Transverse colon (tissue), 4 donors: ENCODE measurements at regions not wholly inside any gene's neighbourhood (a gene's known extent, or its start where the extent isn't known, plus 50 kb on each side); places are given as distances from the start of the nearest gene placed in this dataset.

ENCODE experiments used
- DNase-seq: peaks from one replicate; pipeline ENCODE4 v3.0.0-alpha.2; 2019
- H3K27ac ChIP-seq, 4 donors: fragments of 200-600 bp; sonication (generic); 2 replicates each; pipeline ENCODE4 v1.5.1; 2016 to 2018; ENCODE audit warnings: inconsistent platforms in 4 of 4
- H3K27me3 ChIP-seq: fragments of 200-600 bp; sonication (generic); 2 replicates; pipeline ENCODE4 v1.5.1; 2017; ENCODE audit warnings: inconsistent platforms
- H3K36me3 ChIP-seq, 4 donors: fragments of 200-600 bp; sonication (generic); 2 replicates each; pipeline ENCODE4 v1.5.1; 2017 to 2019; ENCODE audit warnings: inconsistent platforms in 4 of 4
- H3K4me1 ChIP-seq, 4 donors: fragments of 200-600 bp; sonication (generic); 2 replicates each; pipeline ENCODE4 v1.5.1; 2017 to 2020; ENCODE audit warnings: inconsistent platforms in 4 of 4
- H3K4me3 ChIP-seq, 4 donors: fragments of 200-600 bp; sonication (generic); 1 replicate in 1 of 4; 2 replicates in 3 of 4; pipeline versions ENCODE4 v1.5.1 to v1.6.1; 2017 to 2019; ENCODE audit warnings: inconsistent platforms in 4 of 4
- H3K9me3 ChIP-seq, 2 donors: fragments of 200-600 bp; sonication (generic); 2 replicates each; pipeline ENCODE4 v1.5.1; 2017 to 2019; ENCODE audit warnings: inconsistent platforms in 2 of 2
- CTCF ChIP-seq, 5 experiments: fragments of 200-600 bp in 3 of 5; fragments of 450-650 bp in 2 of 5; sonication (generic) in 3 of 5; IDR thresholded peaks; 1 replicate in 2 of 5; 2 replicates in 3 of 5; pipeline ENCODE4 v1.5.1; 2016 to 2017; ENCODE audit warnings: antibody characterized with exemption in 5 of 5, inconsistent platforms in 3 of 5, mild to moderate bottlenecking in 2 of 5, moderate library complexity in 1 of 5
- EP300 ChIP-seq: sonication (generic); formaldehyde crosslinking; IDR thresholded peaks from one replicate; pipeline ENCODE4 v1.6.1; 2017; ENCODE audit warnings: antibody characterized with exemption, low read depth
- POLR2A ChIP-seq: fragments of 450-650 bp; IDR thresholded peaks from one replicate; pipeline ENCODE4 v1.6.1; 2016; ENCODE audit warnings: antibody characterized with exemption, mild to moderate bottlenecking, moderate library complexity
- POLR2AphosphoS5 ChIP-seq, 3 donors: sonication (generic); formaldehyde crosslinking; IDR thresholded peaks; one replicate each; pipeline ENCODE4 v1.6.1; 2016; ENCODE audit warnings: antibody characterized with exemption in 3 of 3
- WGBS, 2 donors: methylation state at CpG; one replicate each; pipeline ENCODE4 v1.1.5; 2018; ENCODE audit warnings: low coverage in 1 of 2; 5-methylcytosine and 5-hydroxymethylcytosine counted together
- in situ Hi-C, 4 donors: fragments of 200-750 bp; cut with MboI; loops; one replicate each; pipeline versions ENCODE4 v1.15.0 to v1.15.1; 2017; ENCODE audit warnings: low sequenced_read_pairs in 3 of 4, low pct_ligation_motif_present in 1 of 4, low pct_unique_long_range_greater_than_20kb in 1 of 4
- intact Hi-C: fragments of 100-400 bp; cut with DNase I; formaldehyde crosslinking; loops from one replicate; pipeline ENCODE4 v1.15.1; 2023; ENCODE audit warnings: low total_unique reads

DNA sequence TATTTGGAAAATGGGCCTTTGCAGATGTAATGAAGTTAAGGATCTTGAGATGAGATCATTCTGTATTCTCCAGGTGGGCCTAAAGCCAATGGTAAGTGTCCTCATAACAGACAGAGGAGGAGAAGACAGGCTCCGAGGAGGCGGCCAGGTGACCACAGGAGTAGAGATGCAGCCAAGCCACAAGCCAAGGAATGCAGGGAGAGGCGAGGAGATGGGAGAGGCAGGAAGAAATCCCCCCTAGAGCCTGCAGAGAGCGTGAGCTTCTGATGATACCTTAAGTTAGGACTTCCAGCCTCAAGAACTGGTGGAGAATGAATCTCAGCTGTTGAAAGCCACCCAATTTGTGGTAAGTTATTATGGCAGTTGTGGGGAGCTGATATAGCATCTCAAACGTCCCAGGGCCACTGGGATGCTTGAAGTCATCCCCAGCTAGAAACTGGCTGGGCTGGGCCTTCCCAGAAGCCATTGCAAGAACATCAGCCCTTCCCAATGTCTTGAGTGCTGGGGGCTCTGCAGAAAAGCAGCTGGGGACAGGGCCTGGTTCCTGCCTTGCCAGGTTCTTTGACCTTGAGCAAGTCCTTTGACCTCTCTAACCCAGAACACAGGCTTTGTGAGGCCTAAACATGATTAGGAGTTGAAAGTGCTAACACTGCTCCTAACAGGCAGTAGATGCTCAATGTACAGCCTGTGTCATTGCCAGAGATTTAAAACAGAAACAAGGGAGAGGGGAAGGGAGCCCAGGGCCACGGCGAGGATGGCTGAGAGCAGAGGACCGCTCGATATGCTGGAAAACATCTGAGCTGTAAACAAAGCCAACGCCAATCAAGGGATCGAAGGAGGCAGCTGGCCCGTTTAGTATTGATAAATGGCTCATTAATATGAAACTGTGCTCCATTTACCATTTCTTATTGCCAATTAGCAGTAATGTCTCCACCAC lies 632.3 kb downstream of the TBC1D22A start:
- no peak overlapping the region for H3K27ac ChIP-seq
- H3K4me3 ChIP-seq: no peak overlapping the region
- H3K4me1 ChIP-seq: no peaks in the 10 kb centered on the region
- DNase-seq: no peak
- WGBS, 2 donors: 65 to 73% methylated on average over 2 to 12 of the region's 12 CpGs
- no peaks in the 10 kb centered on the region for H3K9me3 ChIP-seq
- TF ChIP-seq POLR2A (no peak), CTCF (IDR thresholded peaks at IDR 0.05) (no peak)
- H3K36me3 ChIP-seq: no peaks in the 10 kb centered on the region
- intact Hi-C loops (no loop called here), in situ Hi-C loops (no loop called here)
- no peaks in the 10 kb centered on the region for H3K27me3 ChIP-seq

- no peaks in the 10 kb centered on the region for H3K9me3 ChIP-seq
- H3K4me1 ChIP-seq: no peaks in the 10 kb centered on the region
- in situ Hi-C loops: no loop called here
- DNase-seq: no peak
- no peak overlapping the region for H3K4me3 ChIP-seq
- H3K27me3 ChIP-seq: no peaks in the 10 kb centered on the region
- H3K27ac ChIP-seq: no peak overlapping the region
- H3K36me3 ChIP-seq: no peaks in the 10 kb centered on the region
- intact Hi-C loops: no loop called here
- 83% methylated on average over 9 of the region's 9 CpGs; no CpG with 5 or more reads in 1 of the 2 donors for WGBS, 2 donors
- TF ChIP-seq EP300 (no peak), POLR2A (no peak), CTCF (IDR thresholded peaks at IDR 0.05) (no peak), POLR2AphosphoS5 (IDR thresholded peaks at IDR 0.05) (no peak)
Observed at GRCh38 chr22:47393191-47393590, 630.7 kb downstream of the TBC1D22A start.

- H3K36me3 ChIP-seq: no peaks in the 10 kb centered on the region
- no peak overlapping the region for H3K27ac ChIP-seq
- no peaks in the 10 kb centered on the region for H3K27me3 ChIP-seq
- no peak for TF ChIP-seq EP300
- no peak for TF ChIP-seq POLR2AphosphoS5 (IDR thresholded peaks at IDR 0.05)
- TF ChIP-seq POLR2A: no peak
- no peak for TF ChIP-seq CTCF (IDR thresholded peaks at IDR 0.05)
- no peaks in the 10 kb centered on the region for H3K4me1 ChIP-seq
- H3K4me3 ChIP-seq: no peak overlapping the region
- 84% methylated on average over 7 of the region's 8 CpGs; no CpG with 5 or more reads in 1 of the 2 donors for WGBS, 2 donors
- no peak for DNase-seq
- intact Hi-C loops: no loop called here
- in situ Hi-C loops: no loop called here
- no peaks in the 10 kb centered on the region for H3K9me3 ChIP-seq
Observed at GRCh38 chr22:47392729-47393128, 630.3 kb downstream of the TBC1D22A start.

GRCh38 chr22:47392054-47392347 lies 629.6 kb downstream of the TBC1D22A start:
- TF ChIP-seq POLR2A (no peak), EP300 (no peak), POLR2AphosphoS5 (IDR thresholded peaks at IDR 0.05) (no peak), CTCF (IDR thresholded peaks at IDR 0.05) (no peak)
- DNase-seq: no peak
- no peaks in the 10 kb centered on the region for H3K9me3 ChIP-seq
- no peak overlapping the region for H3K27ac ChIP-seq
- in situ Hi-C loops: no loop called here
- intact Hi-C loops: no loop called here
- WGBS, 2 donors: 82 to 84% methylated on average over 10 to 11 of the region's 11 CpGs
- H3K27me3 ChIP-seq: no peaks in the 10 kb centered on the region
- H3K4me1 ChIP-seq: no peaks in the 10 kb centered on the region
- no peaks in the 10 kb centered on the region for H3K36me3 ChIP-seq
- no peak overlapping the region for H3K4me3 ChIP-seq
